Tibial artery (tissue), 4 donors: ENCODE measurements at regions not wholly inside any gene's neighbourhood (a gene's known extent, or its start where the extent isn't known, plus 50 kb on each side); places are given as distances from the start of the nearest gene placed in this dataset.
"Not testable (repeated sequence)": the region's sequence is repeated elsewhere in the genome, so short reads cannot be mapped to it uniquely, and the experiment has no call there.

Experiments used
- DNase-seq, 2 donors: peaks; one replicate each; pipeline ENCODE4 v3.0.0-alpha.2; 2019
- H3K27ac ChIP-seq, 2 donors: fragments of 200-600 bp; sonication (generic) in 1 of 2; 1 replicate in 1 of 2; 2 replicates in 1 of 2; pipeline ENCODE4 v1.5.1; 2018 to 2019; ENCODE audit warnings: mild to moderate bottlenecking in 1 of 2
- H3K27me3 ChIP-seq, 2 donors: fragments of 200-600 bp; sonication (generic) in 1 of 2; one replicate each; pipeline versions ENCODE4 v1.5.1 to v1.6.0; 2016 to 2019
- H3K36me3 ChIP-seq, 3 donors: fragments of 200-600 bp; sonication (generic) in 2 of 3; one replicate each; pipeline ENCODE4 v1.5.1; 2016 to 2019; ENCODE audit warnings: mild to moderate bottlenecking in 2 of 3
- H3K4me1 ChIP-seq, 4 donors: fragments of 200-600 bp; sonication (generic) in 2 of 4; 1 replicate in 3 of 4; 2 replicates in 1 of 4; pipeline ENCODE4 v1.5.1; 2016 to 2019
- H3K4me3 ChIP-seq, 2 donors: fragments of 200-600 bp; sonication (generic) in 1 of 2; 1 replicate in 1 of 2; 2 replicates in 1 of 2; pipeline ENCODE4 v1.5.1; 2018 to 2019; ENCODE audit warnings: mild to moderate bottlenecking in 2 of 2
- H3K9me3 ChIP-seq, 3 donors: fragments of 200-600 bp; sonication (generic) in 1 of 3; one replicate each; pipeline ENCODE4 v1.5.1; 2016 to 2019
- CTCF ChIP-seq, 2 experiments: fragments of 200-600 bp in 1 of 2; fragments of 450-650 bp in 1 of 2; IDR thresholded peaks; one replicate each; pipeline ENCODE4 v1.5.1; 2017 to 2019; ENCODE audit warnings: antibody characterized with exemption in 2 of 2, mild to moderate bottlenecking in 1 of 2, moderate library complexity in 1 of 2
- intact Hi-C: fragments of 100-400 bp; cut with DNase I; formaldehyde crosslinking; loops from one replicate; pipeline ENCODE4 v1.15.0; 2023; ENCODE audit warnings: low total_unique reads

GRCh38 chr15:36448418-36448817 lies 131.0 kb upstream of the CDIN1 start:
- TF ChIP-seq CTCF (IDR thresholded peaks at IDR 0.05): no peak
- intact Hi-C loops: no loop called here
- H3K27me3 ChIP-seq: no peaks in the 10 kb centered on the region
- no peak for DNase-seq
- no peak overlapping the region for H3K4me3 ChIP-seq
- H3K27ac ChIP-seq: no peak overlapping the region
- no peaks in the 10 kb centered on the region for H3K9me3 ChIP-seq
- H3K4me1 ChIP-seq: no peaks in the 10 kb centered on the region
- no peaks in the 10 kb centered on the region for H3K36me3 ChIP-seq

GRCh38 chr15:36449084-36449661 lies 130.3 kb upstream of the CDIN1 start:
- no peaks in the 10 kb centered on the region for H3K27me3 ChIP-seq
- DNase-seq: no peak
- H3K4me3 ChIP-seq: no peak overlapping the region
- H3K27ac ChIP-seq: no peak overlapping the region
- H3K4me1 ChIP-seq: no peaks in the 10 kb centered on the region
- H3K9me3 ChIP-seq: no peaks in the 10 kb centered on the region
- intact Hi-C loops: no loop called here
- TF ChIP-seq CTCF (IDR thresholded peaks at IDR 0.05): no peak
- no peaks in the 10 kb centered on the region for H3K36me3 ChIP-seq

- no peak overlapping the region for H3K27ac ChIP-seq
- no peak overlapping the region for H3K4me3 ChIP-seq
- H3K36me3 ChIP-seq: no peaks in the 10 kb centered on the region
- H3K27me3 ChIP-seq: no peaks in the 10 kb centered on the region
- no peaks in the 10 kb centered on the region for H3K4me1 ChIP-seq
- H3K9me3 ChIP-seq: no peaks in the 10 kb centered on the region
- DNase-seq: no peak
- intact Hi-C loops: no loop called here
- no peak for TF ChIP-seq CTCF (IDR thresholded peaks at IDR 0.05)
These were observed 129.7 kb upstream of the CDIN1 start for GRCh38 chr15:36449662-36450145.

GRCh38 chr15:36454244-36454643 lies 125.2 kb upstream of the CDIN1 start:
- H3K27me3 ChIP-seq, H3K36me3 ChIP-seq, H3K9me3 ChIP-seq, H3K4me1 ChIP-seq, DNase-seq, H3K27ac ChIP-seq, H3K4me3 ChIP-seq, intact Hi-C loops: not testable (repeated sequence)

GRCh38 chr15:36458411-36458810 lies 121.0 kb upstream of the CDIN1 start:
- no peak for DNase-seq
- H3K27ac ChIP-seq: no peak overlapping the region
- H3K36me3 ChIP-seq: no peaks in the 10 kb centered on the region
- H3K4me1 ChIP-seq: no peaks in the 10 kb centered on the region
- intact Hi-C loops: no loop called here
- H3K4me3 ChIP-seq: no peak overlapping the region
- no peaks in the 10 kb centered on the region for H3K9me3 ChIP-seq
- TF ChIP-seq CTCF (IDR thresholded peaks at IDR 0.05): no peak
- H3K27me3 ChIP-seq: no peaks in the 10 kb centered on the region

GRCh38 chr15:36465304-36465703 lies 114.1 kb upstream of the CDIN1 start:
- intact Hi-C loops: no loop called here
- no peaks in the 10 kb centered on the region for H3K4me1 ChIP-seq
- DNase-seq: no peak
- no peak overlapping the region for H3K27ac ChIP-seq
- no peaks in the 10 kb centered on the region for H3K27me3 ChIP-seq
- H3K36me3 ChIP-seq: no peaks in the 10 kb centered on the region
- TF ChIP-seq CTCF (IDR thresholded peaks at IDR 0.05): no peak
- no peaks in the 10 kb centered on the region for H3K9me3 ChIP-seq
- no peak overlapping the region for H3K4me3 ChIP-seq
